Epithelial cell of proximal tubule (primary cell): ENCODE measurements at regions not wholly inside any gene's neighbourhood (a gene's known extent, or its start where the extent isn't known, plus 50 kb on each side); places are given as distances from the start of the nearest gene placed in this dataset.

Experiments
- DNase-seq: peaks from one replicate; pipeline ENCODE4 v3.0.0-alpha.2; 2011; ENCODE audit warnings: low read depth
- H3K4me3 ChIP-seq: 2 replicates; pipeline ENCODE4 v1.5.1; 2011; ENCODE audit warnings: low read depth, mild to moderate bottlenecking, low read length
- TF ChIP-seq, protein P1 (sequence below): conservative IDR thresholded peaks from 2 replicates; pipeline ENCODE4 v1.5.1; 2012; ENCODE audit warnings: low read depth, mild to moderate bottlenecking, low read length

DNA sequence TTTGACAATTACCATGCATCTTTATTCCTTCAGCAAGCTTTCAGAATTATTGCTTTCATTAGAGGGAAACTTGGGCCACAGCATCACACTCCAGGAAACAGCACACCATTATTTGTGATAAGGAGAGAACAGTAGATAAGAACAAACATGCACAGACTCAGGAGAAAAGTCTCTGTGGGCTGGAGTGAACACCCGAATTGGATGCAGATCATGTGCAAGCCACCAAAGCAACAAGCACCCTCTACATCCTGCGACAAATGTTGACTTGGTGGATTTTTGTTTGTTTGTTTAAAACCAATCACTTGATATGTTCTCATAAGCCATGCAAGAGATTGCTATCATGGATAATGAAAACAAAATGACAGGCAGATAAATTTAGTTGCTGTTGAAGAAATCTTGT lies 67.7 kb upstream of the ZFP64 start:
- TF ChIP-seq, protein P1, sequence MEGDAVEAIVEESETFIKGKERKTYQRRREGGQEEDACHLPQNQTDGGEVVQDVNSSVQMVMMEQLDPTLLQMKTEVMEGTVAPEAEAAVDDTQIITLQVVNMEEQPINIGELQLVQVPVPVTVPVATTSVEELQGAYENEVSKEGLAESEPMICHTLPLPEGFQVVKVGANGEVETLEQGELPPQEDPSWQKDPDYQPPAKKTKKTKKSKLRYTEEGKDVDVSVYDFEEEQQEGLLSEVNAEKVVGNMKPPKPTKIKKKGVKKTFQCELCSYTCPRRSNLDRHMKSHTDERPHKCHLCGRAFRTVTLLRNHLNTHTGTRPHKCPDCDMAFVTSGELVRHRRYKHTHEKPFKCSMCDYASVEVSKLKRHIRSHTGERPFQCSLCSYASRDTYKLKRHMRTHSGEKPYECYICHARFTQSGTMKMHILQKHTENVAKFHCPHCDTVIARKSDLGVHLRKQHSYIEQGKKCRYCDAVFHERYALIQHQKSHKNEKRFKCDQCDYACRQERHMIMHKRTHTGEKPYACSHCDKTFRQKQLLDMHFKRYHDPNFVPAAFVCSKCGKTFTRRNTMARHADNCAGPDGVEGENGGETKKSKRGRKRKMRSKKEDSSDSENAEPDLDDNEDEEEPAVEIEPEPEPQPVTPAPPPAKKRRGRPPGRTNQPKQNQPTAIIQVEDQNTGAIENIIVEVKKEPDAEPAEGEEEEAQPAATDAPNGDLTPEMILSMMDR = no peak
- no peak for DNase-seq
- H3K4me3 ChIP-seq = no peak overlapping the region

DNA sequence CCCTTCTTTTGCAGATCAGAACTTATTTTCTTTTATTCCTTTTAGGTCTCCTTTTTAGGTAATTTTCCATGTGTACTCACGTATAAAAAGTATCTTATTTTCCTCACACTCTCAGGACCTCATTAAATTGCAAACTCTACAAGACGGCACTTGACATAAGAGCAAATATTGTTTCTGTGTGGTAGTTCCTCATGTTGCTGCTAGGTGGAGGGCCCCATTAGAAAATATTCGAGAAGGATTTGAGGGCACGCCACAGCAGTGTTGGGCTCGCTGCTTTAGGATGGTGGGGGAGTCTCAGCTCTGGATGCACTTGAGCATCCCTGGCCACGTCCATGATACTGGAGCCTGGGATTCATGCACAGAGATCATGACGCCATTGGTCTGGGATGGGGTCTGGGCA lies 64.9 kb upstream of the ZFP64 start:
- DNase-seq = no peak
- H3K4me3 ChIP-seq = no peak overlapping the region
- TF ChIP-seq, protein P1 = no peak

DNA sequence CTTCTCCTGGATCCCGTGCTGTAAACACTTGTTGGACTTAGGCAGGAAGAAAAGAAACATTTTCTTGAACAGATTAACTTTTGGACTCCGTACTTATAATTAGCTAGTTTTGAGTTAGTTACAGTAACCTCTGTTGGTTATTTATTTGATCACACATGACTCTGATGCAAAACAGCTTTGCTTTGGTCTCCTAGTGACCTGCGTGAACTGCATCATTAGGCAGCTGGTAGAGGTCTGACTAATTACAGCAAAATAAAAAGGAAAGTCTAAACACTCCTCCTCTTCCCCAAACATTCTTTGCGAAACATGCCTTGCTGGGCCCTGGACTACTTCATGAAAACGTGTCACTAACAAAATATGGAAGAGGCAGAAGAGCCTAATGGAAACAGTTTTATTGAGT lies 61.1 kb upstream of the ZFP64 start:
- no peak for DNase-seq
- TF ChIP-seq, protein P1 = no peak
- H3K4me3 ChIP-seq = no peak overlapping the region

DNA sequence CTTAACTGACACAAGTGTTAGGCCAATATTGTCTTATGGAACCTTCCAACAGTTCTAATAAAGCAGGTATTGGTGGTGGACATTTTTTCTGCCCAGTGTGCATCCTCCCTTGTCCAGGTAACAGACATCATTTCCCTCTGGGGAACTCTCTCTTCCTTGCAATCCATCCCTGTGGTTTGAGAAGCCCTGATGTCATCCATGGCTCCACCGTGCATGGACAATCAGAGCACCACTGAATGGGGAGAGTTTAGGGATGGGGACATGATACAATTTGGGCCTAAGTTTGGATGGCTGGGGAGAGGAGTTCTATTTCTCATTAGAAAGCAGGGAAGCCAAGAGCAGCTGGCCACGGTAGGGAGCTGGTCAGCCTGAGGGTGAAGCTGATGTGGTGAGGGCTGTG lies 60.2 kb upstream of the ZFP64 start:
- no peak overlapping the region for H3K4me3 ChIP-seq
- TF ChIP-seq, protein P1 = no peak
- no peak for DNase-seq

DNA sequence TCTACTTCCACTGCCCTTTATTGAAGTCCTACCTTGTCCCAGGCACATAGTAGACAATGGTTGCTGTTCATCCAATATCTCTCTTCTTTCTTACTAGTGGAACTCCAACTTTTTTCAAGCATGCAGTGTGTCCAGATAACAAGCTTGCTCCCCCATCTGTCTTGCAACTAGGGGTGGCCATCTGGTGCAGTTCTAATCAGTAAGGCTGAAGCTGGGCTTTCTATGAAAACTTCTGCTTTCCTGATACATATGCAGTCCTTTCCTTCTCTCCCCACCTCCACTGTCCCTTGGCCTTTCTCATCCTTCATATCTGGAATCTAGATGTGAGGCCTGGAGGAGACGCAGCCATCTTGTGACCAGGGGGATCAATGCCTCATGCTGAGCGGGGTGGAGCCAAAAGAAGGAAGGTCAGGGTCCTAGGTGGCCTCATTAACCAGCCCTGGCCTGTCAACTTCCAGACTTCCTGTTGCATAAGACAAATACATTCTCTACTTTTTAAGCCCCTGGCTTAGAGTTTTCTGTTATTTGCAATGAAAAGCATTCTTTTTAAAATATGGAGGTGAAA lies 59.6 kb upstream of the ZFP64 start:
- DNase-seq = no peak
- TF ChIP-seq, protein P1 = no peak
- H3K4me3 ChIP-seq = no peak overlapping the region

DNA sequence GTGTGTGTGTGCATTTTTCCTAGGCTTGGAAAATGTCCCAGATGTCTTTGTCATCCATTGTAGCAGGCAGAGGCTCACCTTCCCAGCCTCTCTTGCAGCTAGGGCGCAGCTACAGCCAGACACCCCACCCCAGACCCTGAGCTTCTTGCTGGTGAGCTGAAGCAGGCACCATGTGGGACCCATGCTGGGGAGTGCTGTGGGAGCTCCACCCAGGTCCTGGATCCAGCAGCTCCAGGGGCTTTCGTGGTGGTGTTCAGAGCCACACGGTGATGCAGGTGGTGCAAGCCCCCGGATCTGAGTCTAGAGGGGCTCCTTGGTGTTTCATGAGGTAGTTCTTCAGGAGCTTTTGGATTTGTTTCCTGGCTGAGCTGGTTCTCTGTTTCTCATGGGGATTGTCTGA lies 56.0 kb upstream of the ZFP64 start:
- H3K4me3 ChIP-seq = no peak overlapping the region
- TF ChIP-seq, protein P1 = no peak
- no peak for DNase-seq

DNA sequence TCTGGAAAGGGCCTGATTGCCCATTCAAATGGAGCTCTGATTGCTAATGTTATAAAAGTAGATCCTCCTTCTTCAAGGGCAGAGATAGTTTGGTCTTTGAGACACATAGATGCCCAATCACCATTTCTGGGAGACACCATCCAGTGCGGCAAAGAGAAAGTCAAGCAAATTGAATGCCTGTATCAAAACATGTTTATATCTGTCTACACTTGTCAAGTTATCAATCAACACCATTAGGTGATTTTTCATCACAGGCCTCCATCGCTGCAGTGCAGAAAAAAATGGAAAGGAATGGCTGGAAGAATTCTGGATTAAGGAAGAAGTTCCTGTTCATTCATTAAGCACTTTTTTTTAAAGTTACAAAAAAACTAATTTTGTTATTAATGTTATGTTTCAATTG lies 54.8 kb upstream of the ZFP64 start:
- TF ChIP-seq, protein P1 = no peak

More for the DNA sequence above, 54.8 kb upstream of the ZFP64 start:
- no peak for DNase-seq
- H3K4me3 ChIP-seq = no peak overlapping the region
